ENCODE measurements at regions not wholly inside any gene's neighbourhood (a gene's known extent, or its start where the extent isn't known, plus 50 kb on each side); places are given as distances from the start of the nearest gene placed in this dataset.

GRCh38 chr22:48323746-48324145 lies 1503.9 kb downstream of the BRD1 start:
- no peak for DNase-seq (ENCODE audit: low read depth in 1 of 2, low spot score in 1 of 2)
- no peak for TF ChIP-seq SPI1 (IDR thresholded peaks at IDR 0.05; ENCODE audit: borderline replicate concordance, low read depth)
- TF ChIP-seq GABPA (IDR thresholded peaks at IDR 0.05; ENCODE audit: low read depth), result no peak
- TF ChIP-seq REST (IDR thresholded peaks at IDR 0.05; ENCODE audit: insufficient replicate concordance, low read depth), result no peak
- no peak for TF ChIP-seq POLR2AphosphoS5 (IDR thresholded peaks at IDR 0.05; ENCODE audit: low read depth)
- TF ChIP-seq, protein P1, sequence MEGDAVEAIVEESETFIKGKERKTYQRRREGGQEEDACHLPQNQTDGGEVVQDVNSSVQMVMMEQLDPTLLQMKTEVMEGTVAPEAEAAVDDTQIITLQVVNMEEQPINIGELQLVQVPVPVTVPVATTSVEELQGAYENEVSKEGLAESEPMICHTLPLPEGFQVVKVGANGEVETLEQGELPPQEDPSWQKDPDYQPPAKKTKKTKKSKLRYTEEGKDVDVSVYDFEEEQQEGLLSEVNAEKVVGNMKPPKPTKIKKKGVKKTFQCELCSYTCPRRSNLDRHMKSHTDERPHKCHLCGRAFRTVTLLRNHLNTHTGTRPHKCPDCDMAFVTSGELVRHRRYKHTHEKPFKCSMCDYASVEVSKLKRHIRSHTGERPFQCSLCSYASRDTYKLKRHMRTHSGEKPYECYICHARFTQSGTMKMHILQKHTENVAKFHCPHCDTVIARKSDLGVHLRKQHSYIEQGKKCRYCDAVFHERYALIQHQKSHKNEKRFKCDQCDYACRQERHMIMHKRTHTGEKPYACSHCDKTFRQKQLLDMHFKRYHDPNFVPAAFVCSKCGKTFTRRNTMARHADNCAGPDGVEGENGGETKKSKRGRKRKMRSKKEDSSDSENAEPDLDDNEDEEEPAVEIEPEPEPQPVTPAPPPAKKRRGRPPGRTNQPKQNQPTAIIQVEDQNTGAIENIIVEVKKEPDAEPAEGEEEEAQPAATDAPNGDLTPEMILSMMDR (IDR thresholded peaks at IDR 0.05; ENCODE audit: insufficient read depth, low read length), result no peak
- Histone ChIP-seq H3K4me3 (replicated peaks; ENCODE audit: insufficient read depth, low read length) (no peak overlapping the region), H3K27ac (replicated peaks) (no peak overlapping the region), H3K27me3 (ENCODE audit: insufficient read depth, poor library complexity, severe bottlenecking) (no peaks in the 10 kb centered on the region)

- Histone ChIP-seq H3K27ac (replicated peaks) (no peak overlapping the region), H3K27me3 (ENCODE audit: insufficient read depth, poor library complexity, severe bottlenecking) (no peaks in the 10 kb centered on the region), H3K4me3 (replicated peaks; ENCODE audit: insufficient read depth, low read length) (no peak overlapping the region)
- DNase-seq (ENCODE audit: low read depth in 1 of 2, low spot score in 1 of 2), result no peak
- TF ChIP-seq REST (IDR thresholded peaks at IDR 0.05; ENCODE audit: insufficient replicate concordance, low read depth), result no peak
Measured at GRCh38 chr22:48322907-48323306, 1504.8 kb downstream of the BRD1 start.

- no peak overlapping the region for H3K27ac ChIP-seq (replicated peaks)
- no peak for DNase-seq (ENCODE audit: low read depth in 1 of 2, low spot score in 1 of 2)
- H3K4me3 ChIP-seq (replicated peaks; ENCODE audit: insufficient read depth, low read length), result no peak overlapping the region
- no peak for TF ChIP-seq REST (IDR thresholded peaks at IDR 0.05; ENCODE audit: insufficient replicate concordance, low read depth)
- TF ChIP-seq SPI1 (IDR thresholded peaks at IDR 0.05; ENCODE audit: borderline replicate concordance, low read depth), result no peak
- TF ChIP-seq GABPA (IDR thresholded peaks at IDR 0.05; ENCODE audit: low read depth), result no peak
- TF ChIP-seq POLR2AphosphoS5 (IDR thresholded peaks at IDR 0.05; ENCODE audit: low read depth), result no peak
- TF ChIP-seq, protein P1 (IDR thresholded peaks at IDR 0.05; ENCODE audit: insufficient read depth, low read length), result no peak
- H3K27me3 ChIP-seq (ENCODE audit: insufficient read depth, poor library complexity, severe bottlenecking), result no peaks in the 10 kb centered on the region
Measured at GRCh38 chr22:48321986-48322545, 1505.6 kb downstream of the BRD1 start.

All from HL-60 (cell line).